SK-N-SH (cell line): ENCODE measurements at regions not wholly inside any gene's neighbourhood (a gene's known extent, or its start where the extent isn't known, plus 50 kb on each side); places are given as distances from the start of the nearest gene placed in this dataset.

Experiments used
- CTCF ChIA-PET: fragments of 300-600, 350-600 bp; formaldehyde crosslinking; extraction: SDS; loops from one replicate; lab custom pipeline; 2021; lab: Yijun Ruan, JAX
- POLR2A ChIA-PET: fragments of 350-600 bp; sonication (Branson Sonifier 250); formaldehyde crosslinking; extraction: SDS; loops from one replicate; lab custom pipeline; 2020; ENCODE audit warnings: antibody characterized with exemption, inconsistent platforms; lab: Yijun Ruan, JAX
- DNase-seq: peaks from one replicate; pipeline ENCODE4 v3.0.0; 2012
- H2AFZ ChIP-seq: fragments of 200-600 bp; sonication (generic); 2 replicates; pipeline ENCODE4 v1.8.1; 2016; ENCODE audit warnings: antibody characterized with exemption, mild to moderate bottlenecking, low read depth
- H3F3A ChIP-seq: fragments of 200-600 bp; sonication (generic); replicated peaks from 2 replicates; pipeline ENCODE3; 2016; ENCODE audit warnings: antibody characterized with exemption, mild to moderate bottlenecking; ENCODE audit not compliant: insufficient read depth
- H3K27ac ChIP-seq, 2 experiments: fragments of 200-500 bp in 1 of 2; fragments of 200-600 bp in 1 of 2; sonication (Bioruptor generic) in 1 of 2; sonication (generic), shearing (Covaris generic) in 1 of 2; 2 replicates each; pipeline versions ENCODE4 v1.5.1 to v1.6.1; 2014 to 2016; ENCODE audit warnings: low read depth in 2 of 2, inconsistent platforms in 1 of 2, low read length in 1 of 2, mild to moderate bottlenecking in 1 of 2, mixed read lengths in 1 of 2
- H3K27me3 ChIP-seq: fragments of 200-600 bp; sonication (generic), shearing (Covaris generic); 2 replicates; pipeline ENCODE4 v1.6.1; 2016; ENCODE audit warnings: mixed run types; ENCODE audit not compliant: insufficient read depth
- H3K36me3 ChIP-seq, 2 experiments: fragments of 200-500 bp in 1 of 2; fragments of 200-600 bp in 1 of 2; sonication (Bioruptor generic) in 1 of 2; sonication (generic) in 1 of 2; replicated peaks in 1 of 2; 2 replicates each; pipeline versions ENCODE3 to v1.5.1; 2014 to 2016; ENCODE audit warnings: low read length in 1 of 2, mild to moderate bottlenecking in 1 of 2; ENCODE audit not compliant: insufficient read depth in 2 of 2, control insufficient read depth in 1 of 2
- H3K4me1 ChIP-seq, 2 experiments: fragments of 200-500 bp in 1 of 2; fragments of 200-600 bp in 1 of 2; sonication (Bioruptor generic) in 1 of 2; sonication (generic), shearing (Covaris generic) in 1 of 2; 2 replicates each; pipeline versions ENCODE4 v1.5.1 to v1.6.1; 2014 to 2016; ENCODE audit warnings: low read depth in 1 of 2, low read length in 1 of 2, mixed run types in 1 of 2; ENCODE audit not compliant: insufficient read depth in 2 of 2, control insufficient read depth in 1 of 2
- H3K4me2 ChIP-seq: fragments of 200-600 bp; sonication (generic), shearing (Covaris generic); 2 replicates; pipeline ENCODE4 v1.6.1; 2017; ENCODE audit warnings: mixed run types
- H3K4me3 ChIP-seq, 2 experiments: fragments of 200-500 bp in 1 of 2; fragments of 200-600 bp in 1 of 2; sonication (Bioruptor generic) in 1 of 2; sonication (generic), shearing (Covaris generic) in 1 of 2; 2 replicates each; pipeline versions ENCODE4 v1.5.1 to v1.8.1; 2014 to 2016; ENCODE audit warnings: low read depth in 2 of 2, inconsistent platforms in 1 of 2, low read length in 1 of 2, mild to moderate bottlenecking in 1 of 2, mixed read lengths in 1 of 2, moderate library complexity in 1 of 2
- H3K79me2 ChIP-seq: fragments of 200-600 bp; sonication (generic); 2 replicates; pipeline ENCODE4 v1.8.1; 2017; ENCODE audit warnings: mild to moderate bottlenecking; ENCODE audit not compliant: insufficient read depth
- H3K9ac ChIP-seq: fragments of 200-600 bp; sonication (generic); 2 replicates; pipeline ENCODE4 v1.6.1; 2017; ENCODE audit warnings: mixed run types
- H3K9me2 ChIP-seq: fragments of 200-600 bp; sonication (generic); 2 replicates; pipeline ENCODE4 v1.6.1; 2017; ENCODE audit warnings: mixed run types
- H3K9me3 ChIP-seq: fragments of 200-600 bp; sonication (generic); 2 replicates; pipeline ENCODE4 v1.6.1; 2017; ENCODE audit warnings: mixed run types, mild to moderate bottlenecking, moderate library complexity
- H4K20me1 ChIP-seq: fragments of 200-600 bp; sonication (generic); 2 replicates; pipeline ENCODE4 v1.6.1; 2017; ENCODE audit warnings: mild to moderate bottlenecking, mixed run types; ENCODE audit not compliant: insufficient read depth
- CHD2 ChIP-seq: fragments of 150-350 bp; IDR thresholded peaks from 2 replicates; pipeline ENCODE4 v1.6.1; 2018; ENCODE audit warnings: low read length; ENCODE audit not compliant: partially characterized antibody
- CTCF ChIP-seq: fragments of 200-600 bp; sonication (generic); IDR thresholded peaks from 2 replicates; pipeline ENCODE4 v1.6.1; 2017; ENCODE audit warnings: antibody characterized with exemption, mild to moderate bottlenecking, moderate library complexity
- ELF1 ChIP-seq: IDR thresholded peaks from 2 replicates; pipeline ENCODE4 v1.4.0; 2012
- FOXM1 ChIP-seq: IDR thresholded peaks from 2 replicates; pipeline ENCODE4 v1.4.0; 2012; ENCODE audit warnings: low read depth, mild to moderate bottlenecking
- GABPA ChIP-seq: IDR thresholded peaks from 2 replicates; pipeline ENCODE4 v1.4.0; 2012; ENCODE audit warnings: low read depth, mild to moderate bottlenecking
- GATA2 ChIP-seq: sonication (generic); formaldehyde crosslinking; IDR thresholded peaks from 2 replicates; pipeline ENCODE4 v1.5.0; 2020; ENCODE audit warnings: mild to moderate bottlenecking, missing genetic modification reagents
- MXI1 ChIP-seq: IDR thresholded peaks from 2 replicates; pipeline ENCODE4 v1.6.1; 2012; ENCODE audit warnings: mild to moderate bottlenecking, low read depth, low read length, improper control_type of control experiment
- NFIC ChIP-seq: IDR thresholded peaks from 2 replicates; pipeline ENCODE4 v1.4.0; 2012; ENCODE audit warnings: borderline replicate concordance
- NRF1 ChIP-seq: IDR thresholded peaks from 2 replicates; pipeline ENCODE4 v1.6.1; 2012; ENCODE audit warnings: low read depth, mild to moderate bottlenecking, low read length
- RCOR1 ChIP-seq: fragments of 150-350 bp; IDR thresholded peaks from 2 replicates; pipeline ENCODE4 v1.6.1; 2017; ENCODE audit warnings: antibody characterized with exemption, low read length
- RFX5 ChIP-seq: IDR thresholded peaks from 2 replicates; pipeline ENCODE4 v1.6.1; 2012; ENCODE audit warnings: mild to moderate bottlenecking, improper control_type of control experiment, low read length
- RXRA ChIP-seq: IDR thresholded peaks from 2 replicates; pipeline ENCODE4 v1.4.0; 2012; ENCODE audit warnings: low read depth, mild to moderate bottlenecking, borderline replicate concordance
- SMC3 ChIP-seq: IDR thresholded peaks from 2 replicates; pipeline ENCODE4 v1.6.1; 2012; ENCODE audit warnings: low read depth, low read length, improper control_type of control experiment
- TCF12 ChIP-seq: IDR thresholded peaks from 2 replicates; pipeline ENCODE4 v1.4.0; 2012
- WGBS: methylation state at CpG from one replicate; pipeline ENCODE4 v1.1.6; 2017; ENCODE audit warnings: low lambda C conversion rate; 5-methylcytosine and 5-hydroxymethylcytosine counted together
- TF ChIP-seq, protein P1 (sequence below): IDR thresholded peaks from 2 replicates; pipeline ENCODE4 v1.6.1; 2012; ENCODE audit warnings: mild to moderate bottlenecking, low read depth, low read length, moderate library complexity
- TF ChIP-seq, protein P2 (sequence below): IDR thresholded peaks from 2 replicates; pipeline ENCODE4; 2012
- TF ChIP-seq, protein P3 (sequence below): IDR thresholded peaks from 2 replicates; pipeline ENCODE4 v1.4.0; 2012; ENCODE audit warnings: low read depth

DNA sequence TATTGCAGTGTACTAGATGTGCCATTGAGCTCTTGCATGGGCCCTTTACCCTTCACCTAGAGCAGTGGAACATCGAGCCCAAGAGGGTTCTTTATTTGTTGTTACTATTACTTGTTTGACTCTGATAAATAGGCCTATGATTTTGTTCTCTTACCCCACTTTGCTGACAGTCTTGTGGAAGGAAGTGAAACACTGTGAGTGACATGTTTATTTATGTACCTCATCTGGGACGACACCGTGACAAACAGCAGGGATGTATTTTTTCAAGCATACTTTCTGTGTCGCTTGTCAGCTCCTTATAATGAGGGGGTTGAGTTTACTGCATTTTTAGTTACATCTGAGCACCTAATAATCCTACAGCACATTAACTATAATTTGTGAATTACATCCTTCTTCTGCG, 1010.3 kb upstream of the TENM4 start:
- H3K4me3 ChIP-seq = no peak overlapping the region
- no peaks in the 10 kb centered on the region for H3K36me3 ChIP-seq
- H3K4me2 ChIP-seq = no peak overlapping the region
- H2AFZ ChIP-seq = no peak overlapping the region
- WGBS = 46% methylated on average over 5 of the region's 5 CpGs
- ChIA-PET POLR2A (no interaction called here), CTCF (no interaction called here)
- no peaks in the 10 kb centered on the region for H3K27me3 ChIP-seq
- no peaks in the 10 kb centered on the region for H3K4me1 ChIP-seq
- H4K20me1 ChIP-seq = no peaks in the 10 kb centered on the region
- TF ChIP-seq, protein P1, sequence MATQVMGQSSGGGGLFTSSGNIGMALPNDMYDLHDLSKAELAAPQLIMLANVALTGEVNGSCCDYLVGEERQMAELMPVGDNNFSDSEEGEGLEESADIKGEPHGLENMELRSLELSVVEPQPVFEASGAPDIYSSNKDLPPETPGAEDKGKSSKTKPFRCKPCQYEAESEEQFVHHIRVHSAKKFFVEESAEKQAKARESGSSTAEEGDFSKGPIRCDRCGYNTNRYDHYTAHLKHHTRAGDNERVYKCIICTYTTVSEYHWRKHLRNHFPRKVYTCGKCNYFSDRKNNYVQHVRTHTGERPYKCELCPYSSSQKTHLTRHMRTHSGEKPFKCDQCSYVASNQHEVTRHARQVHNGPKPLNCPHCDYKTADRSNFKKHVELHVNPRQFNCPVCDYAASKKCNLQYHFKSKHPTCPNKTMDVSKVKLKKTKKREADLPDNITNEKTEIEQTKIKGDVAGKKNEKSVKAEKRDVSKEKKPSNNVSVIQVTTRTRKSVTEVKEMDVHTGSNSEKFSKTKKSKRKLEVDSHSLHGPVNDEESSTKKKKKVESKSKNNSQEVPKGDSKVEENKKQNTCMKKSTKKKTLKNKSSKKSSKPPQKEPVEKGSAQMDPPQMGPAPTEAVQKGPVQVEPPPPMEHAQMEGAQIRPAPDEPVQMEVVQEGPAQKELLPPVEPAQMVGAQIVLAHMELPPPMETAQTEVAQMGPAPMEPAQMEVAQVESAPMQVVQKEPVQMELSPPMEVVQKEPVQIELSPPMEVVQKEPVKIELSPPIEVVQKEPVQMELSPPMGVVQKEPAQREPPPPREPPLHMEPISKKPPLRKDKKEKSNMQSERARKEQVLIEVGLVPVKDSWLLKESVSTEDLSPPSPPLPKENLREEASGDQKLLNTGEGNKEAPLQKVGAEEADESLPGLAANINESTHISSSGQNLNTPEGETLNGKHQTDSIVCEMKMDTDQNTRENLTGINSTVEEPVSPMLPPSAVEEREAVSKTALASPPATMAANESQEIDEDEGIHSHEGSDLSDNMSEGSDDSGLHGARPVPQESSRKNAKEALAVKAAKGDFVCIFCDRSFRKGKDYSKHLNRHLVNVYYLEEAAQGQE = no peak
- TF ChIP-seq FOXM1 (no peak), ELF1 (no peak), CTCF (no peak)
- TF ChIP-seq, all 33 proteins: peak for 0
- H3K9ac ChIP-seq = no peak overlapping the region
- DNase-seq = no peak
- no peaks in the 10 kb centered on the region for H3F3A ChIP-seq
- no peaks in the 10 kb centered on the region for H3K9me2 ChIP-seq
- H3K79me2 ChIP-seq = no peaks in the 10 kb centered on the region
- no peaks in the 10 kb centered on the region for H3K9me3 ChIP-seq
- no peak overlapping the region for H3K27ac ChIP-seq

GRCh38 chr11:80448709-80449108, 1007.9 kb upstream of the TENM4 start:
- ChIA-PET POLR2A (no interaction called here), CTCF (interaction anchor here (0.5 kb wide), 1 partner anchor 62 kb away, joined by 3 read pairs; no protein-coding TSS in a partner anchor)
- WGBS = 39% methylated on average over 2 of the region's 2 CpGs
- Histone ChIP-seq H4K20me1 (no peaks in the 10 kb centered on the region), H3K9me2 (no peaks in the 10 kb centered on the region), H3K36me3 (no peaks in the 10 kb centered on the region), H3K4me2 (no peak overlapping the region), H2AFZ (no peak overlapping the region), H3K9ac (no peak overlapping the region), H3K4me1 (no peaks in the 10 kb centered on the region), H3K9me3 (no peaks in the 10 kb centered on the region), H3K27ac (no peak overlapping the region), H3K79me2 (no peaks in the 10 kb centered on the region), H3K4me3 (no peak overlapping the region), H3F3A (no peaks in the 10 kb centered on the region), H3K27me3 (no peaks in the 10 kb centered on the region)
- DNase-seq = no peak
- TF ChIP-seq GABPA (no peak), NRF1 (no peak), GATA2 (CRISPR knock-in tag) (no peak), RXRA (no peak), CHD2 (no peak), RCOR1 (no peak), RFX5 (no peak), NFIC (no peak), TCF12 (no peak), SMC3 (no peak), MXI1 (no peak)
- TF ChIP-seq, protein P2, sequence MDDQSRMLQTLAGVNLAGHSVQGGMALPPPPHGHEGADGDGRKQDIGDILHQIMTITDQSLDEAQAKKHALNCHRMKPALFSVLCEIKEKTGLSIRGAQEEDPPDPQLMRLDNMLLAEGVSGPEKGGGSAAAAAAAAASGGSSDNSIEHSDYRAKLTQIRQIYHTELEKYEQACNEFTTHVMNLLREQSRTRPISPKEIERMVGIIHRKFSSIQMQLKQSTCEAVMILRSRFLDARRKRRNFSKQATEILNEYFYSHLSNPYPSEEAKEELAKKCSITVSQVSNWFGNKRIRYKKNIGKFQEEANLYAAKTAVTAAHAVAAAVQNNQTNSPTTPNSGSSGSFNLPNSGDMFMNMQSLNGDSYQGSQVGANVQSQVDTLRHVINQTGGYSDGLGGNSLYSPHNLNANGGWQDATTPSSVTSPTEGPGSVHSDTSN = no peak
- TF ChIP-seq, protein P3, sequence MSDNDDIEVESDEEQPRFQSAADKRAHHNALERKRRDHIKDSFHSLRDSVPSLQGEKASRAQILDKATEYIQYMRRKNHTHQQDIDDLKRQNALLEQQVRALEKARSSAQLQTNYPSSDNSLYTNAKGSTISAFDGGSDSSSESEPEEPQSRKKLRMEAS = no peak
